Neural cell (in vitro differentiated cells): ENCODE measurements at regions not wholly inside any gene's neighbourhood (a gene's known extent, or its start where the extent isn't known, plus 50 kb on each side); places are given as distances from the start of the nearest gene placed in this dataset.

Source experiments
- H2AFZ ChIP-seq: fragments of 200-600, 300-800 bp; sonication (generic), shearing (Covaris generic); 2 replicates; pipeline ENCODE4 v1.6.0; 2014; ENCODE audit warnings: low read depth, mild to moderate bottlenecking, antibody characterized with exemption, low read length, moderate library complexity
- H3F3A ChIP-seq: fragments of 200-600 bp; shearing (Covaris generic); 2 replicates; pipeline ENCODE4 v1.6.1; 2016; ENCODE audit warnings: mild to moderate bottlenecking, moderate library complexity, mixed read lengths, antibody characterized with exemption, low read length; ENCODE audit not compliant: insufficient read depth, poor library complexity, severe bottlenecking
- H3K27ac ChIP-seq: fragments of 200-600, 300-800 bp; sonication (generic), shearing (Covaris generic); 2 replicates; pipeline ENCODE4 v1.5.1; 2014; ENCODE audit warnings: mild to moderate bottlenecking, low read length, moderate library complexity
- H3K27me3 ChIP-seq: fragments of 300-800, 200-600 bp; sonication (generic), shearing (Covaris generic); 2 replicates; pipeline ENCODE4 v1.6.0; 2014; ENCODE audit warnings: mild to moderate bottlenecking, low read depth, low read length, moderate library complexity; ENCODE audit not compliant: insufficient read depth
- H3K36me3 ChIP-seq: fragments of 300-800, 200-600 bp; sonication (generic), shearing (Covaris generic); 2 replicates; pipeline ENCODE4 v1.5.1; 2014; ENCODE audit warnings: mild to moderate bottlenecking, antibody characterized with exemption, low read length, moderate library complexity; ENCODE audit not compliant: insufficient read depth
- H3K4me2 ChIP-seq: fragments of 300-800, 200-600 bp; sonication (generic), shearing (Covaris generic); 2 replicates; pipeline ENCODE4 v1.6.0; 2014; ENCODE audit warnings: mild to moderate bottlenecking, low read length
- H3K4me3 ChIP-seq: fragments of 300-800, 200-600 bp; sonication (generic), shearing (Covaris generic); 2 replicates; pipeline ENCODE4 v1.5.1; 2014; ENCODE audit warnings: mild to moderate bottlenecking, low read length, moderate library complexity
- H3K79me2 ChIP-seq: fragments of 200-600 bp; shearing (Covaris generic); replicated peaks from 2 replicates; pipeline ENCODE4 v1.6.0; 2014; ENCODE audit warnings: mild to moderate bottlenecking, low read length, moderate library complexity; ENCODE audit not compliant: insufficient read depth
- H3K9ac ChIP-seq: fragments of 300-800, 200-600 bp; sonication (generic), shearing (Covaris generic); 2 replicates; pipeline ENCODE4 v1.6.1; 2016; ENCODE audit warnings: mild to moderate bottlenecking, low read length, mixed read lengths
- H3K9me2 ChIP-seq: fragments of 200-600 bp; shearing (Covaris generic); 2 replicates; pipeline ENCODE4 v1.6.1; 2016; ENCODE audit warnings: mild to moderate bottlenecking, low read length, mixed read lengths; ENCODE audit not compliant: insufficient read depth
- H3K9me3 ChIP-seq: fragments of 200-600, 300-800 bp; sonication (generic), shearing (Covaris generic); 2 replicates; pipeline ENCODE4 v1.6.1; 2016; ENCODE audit warnings: mild to moderate bottlenecking, mixed run types, low read length, moderate library complexity, mixed read lengths
- H4K20me1 ChIP-seq: fragments of 200-600 bp; shearing (Covaris generic); 2 replicates; pipeline ENCODE4 v1.6.1; 2016; ENCODE audit warnings: mild to moderate bottlenecking, mixed run types; ENCODE audit not compliant: insufficient read depth
- CTCF ChIP-seq: fragments of 450-650 bp; IDR thresholded peaks from 2 replicates; pipeline ENCODE4 v1.5.1; 2014; ENCODE audit warnings: antibody characterized with exemption, mild to moderate bottlenecking, moderate library complexity; ENCODE audit not compliant: poor library complexity, severe bottlenecking
- EP300 ChIP-seq: fragments of 450-650 bp; conservative IDR thresholded peaks from 2 replicates; pipeline ENCODE4 v1.6.1; 2014; ENCODE audit warnings: antibody characterized with exemption, mild to moderate bottlenecking, moderate library complexity; ENCODE audit not compliant: poor library complexity, severe bottlenecking
- EZH2 ChIP-seq: fragments of 200-600, 300-800 bp; shearing (Covaris generic), sonication (generic); IDR thresholded peaks from 2 replicates; pipeline ENCODE4 v1.6.1; 2014; ENCODE audit warnings: antibody characterized with exemption, low read length, borderline replicate concordance, mild to moderate bottlenecking; ENCODE audit not compliant: insufficient read depth, poor library complexity, severe bottlenecking
- MXI1 ChIP-seq: fragments of 450-650 bp; conservative IDR thresholded peaks from 2 replicates; pipeline ENCODE4 v1.6.1; 2014; ENCODE audit warnings: antibody characterized with exemption, mild to moderate bottlenecking; ENCODE audit not compliant: poor library complexity, severe bottlenecking
- POLR2AphosphoS5 ChIP-seq: IDR thresholded peaks from 2 replicates; pipeline ENCODE4 v1.6.1; 2012
- RAD21 ChIP-seq: fragments of 450-650 bp; conservative IDR thresholded peaks from 2 replicates; pipeline ENCODE4 v1.6.1; 2014; ENCODE audit warnings: antibody characterized with exemption, mild to moderate bottlenecking, moderate library complexity
- REST ChIP-seq: IDR thresholded peaks from 2 replicates; pipeline ENCODE4 v1.6.1; 2012; ENCODE audit warnings: borderline replicate concordance
- SMC3 ChIP-seq: fragments of 450-650 bp; conservative IDR thresholded peaks from 2 replicates; pipeline ENCODE4 v1.6.1; 2014; ENCODE audit warnings: antibody characterized with exemption, mild to moderate bottlenecking, moderate library complexity; ENCODE audit not compliant: poor library complexity
- TAF1 ChIP-seq: IDR thresholded peaks from 2 replicates; pipeline ENCODE4 v1.6.1; 2012; ENCODE audit warnings: low read depth

DNA sequence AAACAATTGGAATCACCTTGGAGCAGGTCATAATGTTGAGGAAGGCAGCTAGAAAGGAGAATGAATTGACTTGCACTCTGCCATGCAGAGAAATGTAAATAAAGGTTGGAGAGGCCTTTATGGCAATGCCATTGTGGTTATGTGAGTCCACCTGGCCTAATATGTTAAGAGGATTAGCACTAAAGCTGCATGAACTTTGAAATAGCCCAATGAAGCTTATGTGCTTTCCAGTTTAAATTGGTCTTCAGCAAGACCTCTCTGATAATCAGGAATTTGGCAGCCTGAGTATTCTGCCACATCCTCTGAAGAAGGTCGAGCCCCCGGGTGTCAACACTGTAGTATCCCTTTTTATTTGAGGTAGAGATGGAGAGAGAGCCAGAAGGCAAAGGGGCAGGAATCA lies 464.9 kb downstream of the CDH2 start:
- Histone ChIP-seq H3K36me3 (no peaks in the 10 kb centered on the region), H3K9ac (no peak overlapping the region), H3K4me3 (no peak overlapping the region), H3K27me3 (no peaks in the 10 kb centered on the region), H3K79me2 (no peaks in the 10 kb centered on the region), H3K9me3 (peaks cover 6% of the 10 kb centered on the region), H2AFZ (no peak overlapping the region), H3K4me2 (no peak overlapping the region), H3K27ac (no peak overlapping the region), H3K9me2 (no peaks in the 10 kb centered on the region), H4K20me1 (no peaks in the 10 kb centered on the region), H3F3A (no peaks in the 10 kb centered on the region)
- TF ChIP-seq REST (no peak), EP300 (no peak), POLR2AphosphoS5 (no peak), SMC3 (no peak), CTCF (no peak), RAD21 (no peak), TAF1 (no peak), EZH2 (no peak)

- no peak overlapping the region for H2AFZ ChIP-seq
- H4K20me1 ChIP-seq: no peaks in the 10 kb centered on the region
- TF ChIP-seq TAF1 (no peak), MXI1 (no peak), EZH2 (no peak), REST (no peak), SMC3 (no peak)
- no peaks in the 10 kb centered on the region for H3K36me3 ChIP-seq
- H3K4me3 ChIP-seq: no peak overlapping the region
- H3K27me3 ChIP-seq: no peaks in the 10 kb centered on the region
- no peaks in the 10 kb centered on the region for H3F3A ChIP-seq
- H3K9me2 ChIP-seq: no peaks in the 10 kb centered on the region
- H3K27ac ChIP-seq: no peak overlapping the region
- no peak overlapping the region for H3K4me2 ChIP-seq
- no peak overlapping the region for H3K9ac ChIP-seq
- no peaks in the 10 kb centered on the region for H3K79me2 ChIP-seq
- peaks cover 10% of the 10 kb centered on the region for H3K9me3 ChIP-seq
These were observed 465.5 kb downstream of the CDH2 start for GRCh38 chr18:27711382-27711781.
